GM19240 (cell line): ENCODE measurements at regions not wholly inside any gene's neighbourhood (a gene's known extent, or its start where the extent isn't known, plus 50 kb on each side); places are given as distances from the start of the nearest gene placed in this dataset.
"Not testable (repeated sequence)": the region's sequence is repeated elsewhere in the genome, so short reads cannot be mapped to it uniquely, and the experiment has no call there.

Experiments
- DNase-seq: peaks from one replicate; pipeline ENCODE4 v3.0.0; 2011; ENCODE audit warnings: low spot score; ENCODE audit not compliant: insufficient read length

- DNase-seq: no peak
These were observed 198.6 kb downstream of the MSX2 start for GRCh38 chr5:174922955-174923354.

GRCh38 chr5:174920906-174921550 lies 196.6 kb downstream of the MSX2 start:
- DNase-seq: no peak

- no peak for DNase-seq
These were observed 195.0 kb downstream of the MSX2 start for GRCh38 chr5:174919351-174919750.

- DNase-seq: no peak
These were observed 194.3 kb downstream of the MSX2 start for GRCh38 chr5:174918655-174919054.

- no peak for DNase-seq
These were observed 193.7 kb downstream of the MSX2 start for GRCh38 chr5:174917976-174918554.

- DNase-seq: not testable (repeated sequence)
These were observed 193.1 kb downstream of the MSX2 start for GRCh38 chr5:174917435-174917834.

GRCh38 chr5:174916924-174917323 lies 192.5 kb downstream of the MSX2 start:
- DNase-seq: not testable (repeated sequence)

GRCh38 chr5:174916227-174916626 lies 191.8 kb downstream of the MSX2 start:
- DNase-seq: no peak

- no peak for DNase-seq
These were observed 186.7 kb downstream of the MSX2 start for GRCh38 chr5:174911118-174911517.

GRCh38 chr5:174910245-174910737 lies 185.9 kb downstream of the MSX2 start:
- DNase-seq: peak; percentile 52

GRCh38 chr5:174903172-174903732 lies 178.9 kb downstream of the MSX2 start:
- no peak for DNase-seq

GRCh38 chr5:174901336-174901735 lies 177.0 kb downstream of the MSX2 start:
- no peak for DNase-seq

- DNase-seq: no peak
These were observed 176.0 kb downstream of the MSX2 start for GRCh38 chr5:174900240-174900865.

GRCh38 chr5:174897281-174897950 lies 173.0 kb downstream of the MSX2 start:
- DNase-seq: no peak

GRCh38 chr5:174895360-174895759 lies 171.0 kb downstream of the MSX2 start:
- DNase-seq: no peak

- no peak for DNase-seq
These were observed 168.4 kb downstream of the MSX2 start for GRCh38 chr5:174892742-174893141.

- not testable (repeated sequence) for DNase-seq
These were observed 156.2 kb downstream of the MSX2 start for GRCh38 chr5:174880412-174881200.

- no peak for DNase-seq
These were observed 153.6 kb downstream of the MSX2 start for GRCh38 chr5:174877987-174878386.

GRCh38 chr5:174872271-174872670 lies 147.9 kb downstream of the MSX2 start:
- no peak for DNase-seq

- no peak for DNase-seq
These were observed 127.8 kb downstream of the MSX2 start for GRCh38 chr5:174852143-174852542.

- no peak for DNase-seq
These were observed 126.3 kb downstream of the MSX2 start for GRCh38 chr5:174850565-174851169.
